ENCODE measurements at regions not wholly inside any gene's neighbourhood (a gene's known extent, or its start where the extent isn't known, plus 50 kb on each side); places are given as distances from the start of the nearest gene placed in this dataset.

DNA sequence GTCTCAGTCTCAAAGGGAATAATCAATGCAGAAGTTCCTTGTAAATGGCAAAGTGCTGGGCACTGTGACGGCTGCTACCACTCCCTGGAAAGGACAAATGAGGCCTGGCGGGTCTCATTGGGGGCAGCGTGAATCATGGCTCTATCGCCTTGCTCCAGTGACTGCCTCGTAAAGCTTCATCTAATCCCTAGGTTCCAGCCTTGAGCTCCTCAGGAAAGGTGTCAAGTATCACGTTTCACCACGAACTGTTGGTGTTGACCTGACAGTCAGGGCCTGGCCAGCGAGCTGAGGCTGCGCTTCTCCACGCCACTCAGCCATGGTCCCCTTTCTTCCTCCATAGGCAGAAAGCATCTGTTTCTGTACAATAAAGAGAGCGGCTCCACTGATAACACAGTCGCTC is 126.7 kb upstream of the ZNF32 start:
- TF ChIP-seq, protein P1, sequence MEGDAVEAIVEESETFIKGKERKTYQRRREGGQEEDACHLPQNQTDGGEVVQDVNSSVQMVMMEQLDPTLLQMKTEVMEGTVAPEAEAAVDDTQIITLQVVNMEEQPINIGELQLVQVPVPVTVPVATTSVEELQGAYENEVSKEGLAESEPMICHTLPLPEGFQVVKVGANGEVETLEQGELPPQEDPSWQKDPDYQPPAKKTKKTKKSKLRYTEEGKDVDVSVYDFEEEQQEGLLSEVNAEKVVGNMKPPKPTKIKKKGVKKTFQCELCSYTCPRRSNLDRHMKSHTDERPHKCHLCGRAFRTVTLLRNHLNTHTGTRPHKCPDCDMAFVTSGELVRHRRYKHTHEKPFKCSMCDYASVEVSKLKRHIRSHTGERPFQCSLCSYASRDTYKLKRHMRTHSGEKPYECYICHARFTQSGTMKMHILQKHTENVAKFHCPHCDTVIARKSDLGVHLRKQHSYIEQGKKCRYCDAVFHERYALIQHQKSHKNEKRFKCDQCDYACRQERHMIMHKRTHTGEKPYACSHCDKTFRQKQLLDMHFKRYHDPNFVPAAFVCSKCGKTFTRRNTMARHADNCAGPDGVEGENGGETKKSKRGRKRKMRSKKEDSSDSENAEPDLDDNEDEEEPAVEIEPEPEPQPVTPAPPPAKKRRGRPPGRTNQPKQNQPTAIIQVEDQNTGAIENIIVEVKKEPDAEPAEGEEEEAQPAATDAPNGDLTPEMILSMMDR (IDR thresholded peaks at IDR 0.05), result no peak
- TF ChIP-seq POLR2A (IDR thresholded peaks at IDR 0.05; ENCODE audit: low read depth) (no peak), EP300 (IDR thresholded peaks at IDR 0.05) (no peak), POLR2AphosphoS5 (IDR thresholded peaks at IDR 0.05) (no peak)
